Nephron (organoid): ENCODE measurements at regions not wholly inside any gene's neighbourhood (a gene's known extent, or its start where the extent isn't known, plus 50 kb on each side); places are given as distances from the start of the nearest gene placed in this dataset.

Experiments
- H3K27ac Mint-ChIP-seq, 3 experiments: 2 replicates each; pipeline ENCODE4 v1.8.0; 2020; ENCODE audit warnings: mixed read lengths in 3 of 3, mild to moderate bottlenecking in 2 of 3, moderate library complexity in 1 of 3
- H3K27me3 Mint-ChIP-seq: 2 replicates; pipeline ENCODE4 v1.8.0; 2021; ENCODE audit warnings: low read depth, mild to moderate bottlenecking, moderate library complexity, mixed read lengths
- H3K36me3 Mint-ChIP-seq: 2 replicates; pipeline ENCODE4 v1.8.0; 2020; ENCODE audit warnings: low read depth, mixed read lengths
- H3K4me1 Mint-ChIP-seq: 2 replicates; pipeline ENCODE4 v1.8.0; 2020; ENCODE audit warnings: mixed read lengths
- H3K4me3 Mint-ChIP-seq, 3 experiments: 2 replicates each; pipeline ENCODE4 v1.8.0; 2020; ENCODE audit warnings: mild to moderate bottlenecking in 3 of 3, mixed read lengths in 3 of 3, moderate library complexity in 2 of 3
- H3K9me3 Mint-ChIP-seq: 2 replicates; pipeline ENCODE4 v1.8.0; 2020; ENCODE audit warnings: mixed read lengths
- TF ChIP-seq, protein P1 (sequence below), 3 experiments: fragments of 200-600 bp; sonication (generic); IDR thresholded peaks; one replicate each; pipeline ENCODE4 v1.5.0; 2021; ENCODE audit warnings: antibody characterized with exemption in 3 of 3; ENCODE audit not compliant: unreplicated experiment in 3 of 3

DNA sequence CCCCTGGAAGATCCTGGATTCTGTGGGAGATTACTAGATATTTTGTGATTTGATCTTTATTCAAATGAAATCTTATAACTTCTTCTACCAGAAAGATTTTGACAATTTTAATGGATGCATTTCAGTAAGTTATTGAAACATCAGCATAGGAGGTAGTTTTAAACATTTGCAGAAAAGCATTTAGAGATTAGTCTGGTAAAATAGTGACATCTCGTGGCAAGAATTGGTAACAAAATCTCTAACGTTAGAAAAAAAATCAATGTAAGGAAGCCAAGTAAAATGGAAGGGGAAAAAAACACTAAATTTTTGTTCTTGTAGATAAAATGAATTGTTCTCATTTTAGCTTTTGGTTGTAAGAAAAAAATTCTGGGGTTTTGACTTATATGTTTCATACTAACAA, 73.3 kb downstream of the TASL start:
- Mint-ChIP-seq H3K4me3 (no peak overlapping the region), H3K36me3 (no peaks in the 10 kb centered on the region), H3K9me3 (no peaks in the 10 kb centered on the region), H3K27ac (no peak overlapping the region), H3K4me1 (peaks cover 10% of the 10 kb centered on the region), H3K27me3 (peaks cover 7% of the 10 kb centered on the region)
- TF ChIP-seq, protein P1, sequence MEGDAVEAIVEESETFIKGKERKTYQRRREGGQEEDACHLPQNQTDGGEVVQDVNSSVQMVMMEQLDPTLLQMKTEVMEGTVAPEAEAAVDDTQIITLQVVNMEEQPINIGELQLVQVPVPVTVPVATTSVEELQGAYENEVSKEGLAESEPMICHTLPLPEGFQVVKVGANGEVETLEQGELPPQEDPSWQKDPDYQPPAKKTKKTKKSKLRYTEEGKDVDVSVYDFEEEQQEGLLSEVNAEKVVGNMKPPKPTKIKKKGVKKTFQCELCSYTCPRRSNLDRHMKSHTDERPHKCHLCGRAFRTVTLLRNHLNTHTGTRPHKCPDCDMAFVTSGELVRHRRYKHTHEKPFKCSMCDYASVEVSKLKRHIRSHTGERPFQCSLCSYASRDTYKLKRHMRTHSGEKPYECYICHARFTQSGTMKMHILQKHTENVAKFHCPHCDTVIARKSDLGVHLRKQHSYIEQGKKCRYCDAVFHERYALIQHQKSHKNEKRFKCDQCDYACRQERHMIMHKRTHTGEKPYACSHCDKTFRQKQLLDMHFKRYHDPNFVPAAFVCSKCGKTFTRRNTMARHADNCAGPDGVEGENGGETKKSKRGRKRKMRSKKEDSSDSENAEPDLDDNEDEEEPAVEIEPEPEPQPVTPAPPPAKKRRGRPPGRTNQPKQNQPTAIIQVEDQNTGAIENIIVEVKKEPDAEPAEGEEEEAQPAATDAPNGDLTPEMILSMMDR (IDR thresholded peaks at IDR 0.05; ENCODE audit: unreplicated experiment in 3 of 3) = peak; percentile 51 to 69 (median 53)

- Mint-ChIP-seq H3K36me3 (no peaks in the 10 kb centered on the region), H3K27ac (peak overlapping the region; percentile 8 to 77 (median 56)), H3K27me3 (peaks cover 9% of the 10 kb centered on the region), H3K9me3 (no peaks in the 10 kb centered on the region), H3K4me3 (no peak overlapping the region), H3K4me1 (no peaks in the 10 kb centered on the region)
- TF ChIP-seq, protein P1 (IDR thresholded peaks at IDR 0.05; ENCODE audit: unreplicated experiment in 3 of 3) = no peak
Measured at GRCh38 chrX:30495468-30495867, 82.1 kb downstream of the TASL start.

GRCh38 chrX:30493348-30493747, 84.2 kb downstream of the TASL start:
- H3K4me3 Mint-ChIP-seq = no peak overlapping the region
- TF ChIP-seq, protein P1 (IDR thresholded peaks at IDR 0.05; ENCODE audit: unreplicated experiment in 3 of 3) = no peak
- H3K9me3 Mint-ChIP-seq = no peaks in the 10 kb centered on the region
- H3K4me1 Mint-ChIP-seq = no peaks in the 10 kb centered on the region
- no peaks in the 10 kb centered on the region for H3K27me3 Mint-ChIP-seq
- H3K36me3 Mint-ChIP-seq = no peaks in the 10 kb centered on the region
- no peak overlapping the region for H3K27ac Mint-ChIP-seq

- TF ChIP-seq, protein P1 (IDR thresholded peaks at IDR 0.05; ENCODE audit: unreplicated experiment in 3 of 3) = no peak
- no peak overlapping the region for H3K27ac Mint-ChIP-seq
- no peaks in the 10 kb centered on the region for H3K36me3 Mint-ChIP-seq
- H3K27me3 Mint-ChIP-seq = no peaks in the 10 kb centered on the region
- H3K9me3 Mint-ChIP-seq = peaks cover 6% of the 10 kb centered on the region
- no peaks in the 10 kb centered on the region for H3K4me1 Mint-ChIP-seq
- H3K4me3 Mint-ChIP-seq = no peak overlapping the region
Measured at GRCh38 chrX:30489323-30489722, 88.2 kb downstream of the TASL start.

DNA sequence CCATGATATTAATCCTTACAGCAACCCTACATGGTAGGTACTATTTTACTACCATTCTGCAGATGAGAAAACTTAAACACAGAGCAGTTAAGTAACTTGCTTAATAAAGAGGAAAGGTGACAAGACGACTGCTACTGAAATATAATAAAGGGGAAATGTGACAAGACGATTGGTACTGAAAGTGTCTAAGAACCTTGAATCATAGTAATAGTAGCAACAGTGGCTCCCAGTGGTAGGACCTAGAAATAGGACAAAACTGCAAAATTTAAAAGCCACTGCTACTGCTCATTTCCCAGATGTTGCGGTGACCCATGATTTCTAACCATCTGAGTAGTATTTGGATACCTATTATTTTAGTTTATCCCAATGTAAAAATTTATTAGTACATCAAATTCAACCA, 89.5 kb downstream of the TASL start:
- Mint-ChIP-seq H3K4me1 (no peaks in the 10 kb centered on the region), H3K27me3 (no peaks in the 10 kb centered on the region), H3K27ac (no peak overlapping the region), H3K9me3 (peaks cover 6% of the 10 kb centered on the region), H3K4me3 (no peak overlapping the region), H3K36me3 (no peaks in the 10 kb centered on the region)
- TF ChIP-seq, protein P1 (IDR thresholded peaks at IDR 0.05; ENCODE audit: unreplicated experiment in 3 of 3) = peak; percentile 32 to 53 (median 45)

- H3K27me3 Mint-ChIP-seq = no peaks in the 10 kb centered on the region
- H3K4me3 Mint-ChIP-seq = no peak overlapping the region
- no peaks in the 10 kb centered on the region for H3K36me3 Mint-ChIP-seq
- H3K27ac Mint-ChIP-seq = peak overlapping the region in 1 of 3 experiments; percentile 82
- H3K9me3 Mint-ChIP-seq = peaks cover 6% of the 10 kb centered on the region
- TF ChIP-seq, protein P1 (IDR thresholded peaks at IDR 0.05; ENCODE audit: unreplicated experiment in 3 of 3) = no peak
- no peaks in the 10 kb centered on the region for H3K4me1 Mint-ChIP-seq
Measured at GRCh38 chrX:30483996-30484395, 93.6 kb downstream of the TASL start.
